ELR (cell line): ENCODE measurements at regions not wholly inside any gene's neighbourhood (a gene's known extent, or its start where the extent isn't known, plus 50 kb on each side); places are given as distances from the start of the nearest gene placed in this dataset.
"Not testable (repeated sequence)": the region's sequence is repeated elsewhere in the genome, so short reads cannot be mapped to it uniquely, and the experiment has no call there.

ENCODE experiments used
- DNase-seq: peaks from one replicate; pipeline ENCODE4 v3.0.0-alpha.2; 2015; ENCODE audit warnings: low read depth

DNA sequence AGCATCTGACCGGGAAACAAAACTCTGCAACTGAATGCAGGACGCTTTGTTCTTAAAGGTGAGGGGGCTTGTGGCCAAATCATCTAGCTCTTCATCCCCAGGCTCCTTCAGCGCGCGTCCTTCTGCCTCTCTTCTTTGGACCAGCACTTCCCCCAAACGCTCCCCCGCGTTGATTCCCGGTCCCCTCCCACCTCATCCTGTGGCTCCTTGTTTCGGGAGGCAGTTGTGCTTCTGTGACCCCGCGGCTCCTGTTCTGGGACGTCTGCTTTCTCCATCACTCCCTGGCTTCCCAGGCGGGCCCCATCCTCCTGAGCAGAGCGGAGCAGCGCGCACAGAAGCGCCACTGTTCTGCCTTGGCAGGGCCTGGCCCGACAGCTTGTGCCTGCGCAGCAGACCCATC is 109.7 kb upstream of the ZNG1E start:
- not testable (repeated sequence) for DNase-seq

DNA sequence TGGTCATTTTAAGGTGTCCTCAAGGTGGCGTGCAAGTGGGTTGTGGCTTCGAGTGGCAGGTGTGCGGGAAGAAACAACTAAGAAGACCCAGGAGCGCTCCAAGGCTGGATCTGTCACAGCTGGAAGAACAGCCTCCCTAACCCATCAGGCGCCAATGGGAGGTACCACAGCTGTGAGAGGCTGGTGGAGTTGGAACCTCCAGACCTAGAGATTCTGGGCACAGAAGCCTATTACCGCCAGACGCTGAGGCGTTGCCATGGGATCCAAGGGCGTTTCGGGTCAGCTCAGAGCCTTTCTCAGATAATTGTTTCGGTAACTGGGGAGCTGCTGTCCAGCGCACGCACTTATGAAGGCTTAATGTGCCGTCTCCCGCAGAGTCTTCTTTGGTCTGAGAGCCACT is 156.7 kb upstream of the ZNG1E start:
- DNase-seq: not testable (repeated sequence)

DNA sequence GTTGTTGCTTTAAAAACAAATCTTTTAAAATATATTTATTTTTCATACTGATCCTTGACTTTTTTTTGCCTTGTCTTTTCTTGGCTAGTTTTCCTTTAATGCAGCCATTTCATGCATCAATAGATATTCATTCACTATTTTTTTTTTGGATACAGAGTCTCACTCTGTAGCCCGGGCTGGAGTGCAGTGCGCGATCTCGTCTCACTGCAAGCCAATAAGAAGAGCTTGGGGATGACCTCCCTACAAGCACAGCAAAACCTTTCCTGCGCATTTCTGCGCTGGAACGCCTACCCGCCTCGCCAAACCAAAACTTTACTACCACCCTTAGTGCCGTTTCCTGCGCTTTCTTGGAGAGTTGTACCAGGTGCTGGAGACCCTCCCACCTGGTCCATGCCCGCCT is 161.3 kb upstream of the ZNG1E start:
- not testable (repeated sequence) for DNase-seq

DNA sequence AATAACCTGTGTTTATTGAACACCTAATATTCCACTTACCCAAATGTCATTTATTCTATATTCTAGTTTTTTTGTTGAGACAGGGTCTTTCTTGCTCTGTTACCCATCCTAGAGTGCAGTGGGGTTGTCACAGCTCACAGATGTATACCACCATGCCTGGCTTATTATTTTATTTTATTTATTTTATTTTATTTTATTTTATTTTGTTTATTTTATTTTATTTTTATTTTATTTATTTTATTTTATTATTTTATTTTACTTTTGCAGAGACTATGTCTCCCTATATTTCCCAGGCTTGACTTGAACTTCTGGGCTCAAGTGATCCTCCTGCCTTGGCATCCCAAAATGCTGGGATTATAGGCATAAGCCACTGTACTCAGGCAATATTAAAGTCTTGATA is 167.8 kb upstream of the ZNG1E start:
- not testable (repeated sequence) for DNase-seq

DNA sequence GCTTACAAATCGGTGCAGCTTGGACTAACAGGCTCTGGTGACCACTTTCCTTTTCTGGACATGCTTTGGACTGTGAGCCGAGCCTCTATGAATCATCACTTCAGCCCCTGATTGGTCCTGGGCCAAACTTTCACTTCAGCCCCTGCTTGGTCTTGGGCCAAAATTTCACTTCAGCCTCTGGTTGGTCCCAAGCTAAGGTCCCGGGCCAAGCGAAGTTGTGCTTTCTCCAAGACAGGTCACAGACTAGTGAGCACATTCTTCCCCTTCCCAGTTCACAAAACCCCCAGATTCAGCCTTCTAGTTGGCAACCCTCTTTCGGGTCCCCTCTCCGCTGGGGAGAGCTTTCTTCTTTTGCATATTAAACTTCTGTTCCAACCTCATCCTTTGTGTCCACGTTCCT is 171.0 kb upstream of the ZNG1E start:
- DNase-seq: not testable (repeated sequence)

DNA sequence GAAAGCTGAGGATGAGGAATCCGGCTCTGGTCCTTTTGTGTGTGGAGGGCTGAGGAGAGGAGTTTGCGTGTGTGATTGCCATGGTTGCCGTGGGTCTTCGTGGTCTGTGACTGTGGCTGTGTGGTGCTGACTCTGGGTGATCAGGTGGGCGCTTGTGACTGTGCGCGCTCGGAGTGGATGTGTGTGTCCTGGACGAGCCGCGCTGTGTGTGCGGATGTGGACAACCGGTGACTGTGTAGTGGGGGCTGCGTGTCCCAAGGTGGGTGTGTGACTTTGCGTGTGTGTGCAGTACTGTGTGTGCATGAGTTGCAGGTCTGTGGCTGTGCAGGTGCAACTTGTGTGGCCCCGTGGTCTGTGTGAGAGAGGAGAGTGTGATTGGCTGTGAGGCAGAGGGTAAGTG is 172.0 kb upstream of the ZNG1E start:
- not testable (repeated sequence) for DNase-seq

DNA sequence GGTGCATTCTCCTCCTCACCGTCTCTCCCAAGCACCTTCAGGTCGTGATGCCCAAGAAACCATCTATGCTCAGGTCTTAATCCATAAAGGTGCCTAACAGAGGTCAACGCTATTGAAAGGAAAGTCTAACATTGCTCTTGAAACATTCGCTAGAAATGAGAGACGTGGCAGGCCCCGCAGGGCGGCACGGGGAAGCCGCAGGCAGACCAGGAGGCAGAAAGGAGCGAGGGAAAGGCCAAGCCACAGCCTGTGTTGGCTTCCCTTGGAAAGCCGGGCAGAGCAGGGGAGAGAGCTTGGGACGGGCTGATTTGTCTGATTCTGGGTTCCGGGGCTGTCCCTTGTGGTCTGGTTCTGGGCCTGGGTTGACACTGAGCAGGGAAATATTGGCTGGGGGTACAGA is 192.8 kb upstream of the ZNG1E start:
- DNase-seq: not testable (repeated sequence)

DNA sequence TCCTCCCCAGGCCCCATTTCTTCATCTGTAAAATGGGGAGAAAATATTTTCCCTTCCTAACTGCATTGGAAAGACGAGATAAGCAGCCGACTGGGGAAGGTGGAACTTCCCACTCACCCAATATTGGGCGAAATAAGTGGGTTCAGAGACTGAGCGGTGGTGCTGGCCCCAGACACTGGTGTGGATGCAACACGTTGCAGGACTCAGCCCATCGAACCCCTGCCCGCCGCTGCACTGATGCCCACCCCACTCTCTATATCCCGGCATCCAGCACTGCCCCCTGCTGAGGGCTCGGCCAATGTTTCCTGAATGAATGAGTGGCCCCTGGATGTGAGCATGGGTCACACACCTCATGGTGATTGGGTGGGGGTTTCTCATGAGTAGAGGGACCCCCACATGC is 194.4 kb upstream of the ZNG1E start:
- not testable (repeated sequence) for DNase-seq

DNA sequence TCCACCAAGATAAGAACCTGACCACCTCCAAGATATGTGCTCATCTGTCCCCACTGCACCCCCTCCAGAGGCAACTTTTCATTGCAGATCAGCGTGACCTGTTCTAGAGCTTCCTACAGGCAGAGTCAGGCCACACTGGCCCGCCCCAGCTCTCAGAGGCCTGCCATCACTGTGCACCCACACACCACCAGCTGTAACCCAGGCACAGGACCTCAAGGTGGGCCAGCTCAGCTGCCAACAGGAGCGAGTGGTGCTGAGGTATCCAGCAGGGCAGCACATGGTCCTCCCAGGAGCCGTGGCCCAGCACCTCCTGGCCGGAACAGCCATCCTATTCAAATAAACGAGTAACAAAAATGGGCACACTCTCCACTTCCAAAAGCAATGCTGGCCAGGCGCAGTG is 189.9 kb upstream of the FOXD4L5 start:
- DNase-seq: not testable (repeated sequence)

DNA sequence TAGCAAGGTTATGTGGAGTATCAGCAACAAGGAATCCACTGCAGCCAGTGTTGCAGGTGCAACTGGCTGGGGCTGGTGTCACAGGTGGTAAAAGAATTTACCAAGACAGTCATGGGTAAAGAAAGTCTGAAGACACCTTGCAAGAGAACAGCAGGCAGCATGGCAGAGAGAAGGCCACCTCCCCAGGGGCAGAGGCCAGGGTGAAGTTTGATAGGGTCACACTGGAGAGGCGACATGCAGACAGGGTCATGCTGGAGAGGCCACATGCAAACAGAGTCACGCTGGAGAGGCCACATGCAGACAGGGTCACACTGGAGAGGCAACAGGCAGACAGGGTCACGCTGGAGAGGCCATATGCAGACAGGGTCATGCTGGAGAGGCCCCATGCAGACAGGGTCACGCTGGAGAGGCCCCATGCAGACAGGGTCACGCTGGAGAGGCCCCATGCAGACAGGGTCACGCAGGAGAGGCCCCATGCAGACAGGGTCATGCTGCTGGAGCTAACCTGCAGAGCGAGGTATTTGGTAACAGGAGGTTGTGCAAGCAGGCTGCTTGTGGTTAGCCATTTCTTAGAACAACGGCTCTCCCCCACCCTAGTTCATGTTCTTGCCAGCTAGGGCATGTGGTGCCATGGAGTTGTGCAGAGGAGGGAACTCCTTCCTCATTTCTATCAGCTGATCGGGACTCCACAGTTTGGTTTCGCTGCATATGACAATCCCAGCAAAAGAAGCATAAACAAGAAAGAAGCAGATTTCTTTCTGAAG is 188.2 kb upstream of the FOXD4L5 start:
- DNase-seq: not testable (repeated sequence)

DNA sequence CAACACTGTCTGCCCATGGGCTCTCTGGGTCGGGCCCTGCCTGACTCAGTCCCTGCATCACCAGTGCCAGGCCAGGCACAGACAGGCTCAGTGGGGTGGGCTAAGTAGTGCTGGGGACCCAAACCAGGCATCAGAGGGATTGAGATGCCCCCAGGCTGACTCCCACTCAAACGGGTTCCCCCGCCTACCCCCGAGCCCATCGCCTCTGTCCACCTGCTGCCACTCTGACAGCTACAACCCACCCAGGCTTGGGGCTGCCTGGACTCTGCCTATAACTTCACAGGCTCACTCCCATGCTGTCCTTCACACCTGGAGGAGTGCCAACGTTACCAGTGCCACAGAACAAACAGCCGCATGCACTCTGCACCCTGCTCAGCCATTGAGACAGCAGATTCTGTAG is 186.1 kb upstream of the FOXD4L5 start:
- DNase-seq: not testable (repeated sequence)

DNA sequence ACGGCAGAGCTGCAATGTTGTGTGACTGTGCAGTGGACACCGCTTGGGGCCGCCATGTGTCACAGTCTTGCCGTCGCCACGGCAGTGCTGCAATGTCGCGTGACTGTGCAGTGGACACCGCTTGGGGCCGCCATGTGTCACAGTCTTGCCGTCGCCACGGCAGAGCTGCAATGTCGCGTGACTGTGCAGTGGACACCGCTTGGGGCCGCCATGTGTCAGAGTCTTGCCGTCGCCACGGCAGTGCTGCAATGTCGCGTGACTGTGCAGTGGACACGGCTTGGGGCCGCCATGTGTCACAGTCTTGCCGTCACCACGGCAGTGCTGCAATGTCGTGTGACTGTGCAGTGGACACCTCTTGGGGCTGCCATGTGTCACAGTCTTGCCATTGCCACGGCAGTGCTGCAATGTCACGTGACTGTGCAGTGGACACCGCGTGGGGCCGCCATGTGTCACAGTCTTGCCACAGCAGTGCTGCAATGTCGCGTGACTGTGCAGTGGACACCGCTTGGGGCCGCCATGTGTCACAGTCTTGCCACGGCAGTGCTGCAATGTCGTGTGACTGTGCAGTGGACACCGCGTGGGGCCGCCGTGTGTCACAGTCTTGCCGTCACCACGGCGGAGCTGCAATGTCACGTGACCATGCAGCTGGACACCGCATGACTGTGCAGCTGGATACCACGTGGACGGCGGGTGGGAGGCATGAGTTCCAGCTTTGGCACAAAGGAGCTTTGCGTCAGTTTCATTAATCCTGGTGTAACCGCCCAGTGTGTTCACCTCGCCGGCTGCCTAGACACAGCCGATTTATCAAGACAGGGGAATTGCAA is 182.1 kb upstream of the FOXD4L5 start:
- DNase-seq: not testable (repeated sequence)

DNA sequence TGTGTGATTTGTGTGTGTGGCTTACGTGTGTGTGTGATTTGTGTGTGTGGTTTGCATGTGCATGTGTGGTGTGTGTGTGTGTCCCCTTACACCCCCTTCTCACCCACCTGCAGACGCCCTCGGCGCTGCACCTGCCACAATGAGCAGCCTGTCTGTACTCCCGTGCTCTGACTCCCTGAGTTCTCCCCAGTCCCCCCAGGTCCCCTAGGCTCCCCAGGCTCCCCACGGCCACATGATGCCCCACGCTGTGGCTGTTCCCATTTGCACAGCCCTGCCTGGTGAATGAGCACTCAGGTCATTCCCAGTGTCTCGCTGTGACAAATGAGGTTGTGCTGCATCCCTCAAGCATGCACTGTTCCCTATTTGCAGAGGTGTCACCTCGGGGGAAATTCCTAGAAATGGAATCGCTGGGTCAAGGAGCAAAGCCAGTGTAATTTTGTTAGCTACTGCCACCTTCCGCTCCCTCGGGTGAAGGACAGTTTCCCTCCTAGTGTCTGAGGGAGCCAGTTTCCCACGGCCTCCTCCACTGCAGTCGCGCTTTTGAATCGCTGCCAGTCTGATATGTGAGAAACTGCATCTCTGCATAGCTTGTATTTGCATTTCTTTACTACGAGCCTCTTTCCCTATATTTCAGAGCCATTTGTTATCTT is 180.4 kb upstream of the FOXD4L5 start:
- DNase-seq: not testable (repeated sequence)

DNA sequence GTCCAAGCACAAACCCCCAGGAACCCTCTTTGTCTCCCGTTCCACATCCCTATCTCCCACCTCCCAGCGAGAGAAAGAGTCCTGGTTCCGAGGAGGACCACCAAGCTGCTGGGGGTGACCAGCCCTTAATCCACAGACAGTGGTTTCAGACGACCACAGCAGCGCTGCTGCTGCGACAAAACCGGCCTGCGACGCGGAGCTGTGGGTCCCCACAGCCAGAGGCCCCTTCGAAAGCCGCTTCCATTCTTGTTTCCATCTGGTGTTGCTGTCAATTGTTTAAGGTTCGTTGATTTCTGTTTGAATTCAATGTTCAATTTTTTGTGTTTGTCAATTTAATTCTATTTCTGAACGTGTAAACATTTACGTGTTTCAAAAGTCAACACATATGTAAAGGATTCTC is 177.5 kb upstream of the FOXD4L5 start:
- DNase-seq: not testable (repeated sequence)

DNA sequence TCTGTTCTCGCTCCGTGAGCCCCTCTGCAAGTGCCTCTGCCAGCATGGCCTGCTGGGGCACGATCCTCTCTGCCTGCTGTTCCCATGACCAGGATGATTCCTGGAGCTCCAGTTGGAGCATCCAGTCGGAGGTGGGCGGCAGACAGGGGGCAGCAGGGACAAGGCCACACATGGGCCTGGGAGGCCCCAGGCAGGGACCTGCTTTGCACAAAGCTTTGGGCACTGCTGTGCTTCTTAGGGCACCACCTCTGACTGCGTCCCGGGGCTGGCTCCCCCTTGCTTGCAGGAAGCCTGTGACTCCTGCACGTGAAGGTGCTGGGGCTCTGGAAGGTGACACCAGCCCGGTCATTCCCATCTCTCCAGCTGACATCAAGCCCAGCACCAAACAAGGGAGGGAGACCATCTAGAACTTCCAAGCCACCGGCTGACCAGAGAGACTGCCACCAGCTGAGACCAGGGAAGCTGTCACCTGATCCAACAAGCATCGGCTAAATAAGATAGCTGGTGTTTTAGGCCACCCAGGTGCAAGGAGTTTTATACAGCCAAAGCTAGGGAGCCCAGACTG is 174.8 kb upstream of the FOXD4L5 start:
- no peak for DNase-seq

DNA sequence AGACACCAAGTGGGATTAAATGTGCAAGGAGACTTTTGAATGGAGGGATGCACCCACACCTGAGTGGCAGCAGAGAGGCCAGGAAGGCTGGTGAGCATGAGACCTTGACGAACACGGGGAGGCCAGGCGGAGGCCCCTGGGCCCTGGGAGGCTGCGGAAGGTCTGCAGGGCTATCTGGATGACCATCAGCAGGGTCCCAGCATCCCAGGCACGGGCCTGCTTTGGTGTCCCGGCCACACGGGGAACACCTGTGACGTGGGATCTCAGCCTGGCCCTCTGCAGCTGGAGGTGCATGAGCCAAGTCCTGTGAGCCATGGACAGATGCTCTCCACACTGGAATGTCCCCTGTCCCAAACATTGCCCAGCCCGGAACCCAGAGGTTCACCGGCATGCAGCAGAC is 174.0 kb upstream of the FOXD4L5 start:
- DNase-seq: no peak

DNA sequence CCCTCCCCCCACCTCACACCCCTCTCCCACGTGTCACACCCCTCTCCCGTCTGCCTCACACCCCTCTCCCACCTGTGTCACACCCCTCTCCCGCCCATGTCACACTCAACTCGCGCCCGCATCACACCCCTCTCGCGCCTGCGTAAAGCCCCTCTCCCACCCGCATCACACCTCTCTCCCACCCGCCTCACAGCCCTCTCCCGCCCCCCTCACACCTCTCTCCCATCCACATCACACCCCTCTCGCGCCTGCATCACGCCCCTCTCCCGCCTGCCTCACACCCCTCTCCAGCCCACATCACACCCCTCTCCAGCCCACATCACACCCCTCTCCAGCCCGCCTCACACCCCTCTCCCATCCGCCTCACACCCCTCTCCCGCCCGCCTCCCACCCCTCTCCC is 173.5 kb upstream of the FOXD4L5 start:
- no peak for DNase-seq

DNA sequence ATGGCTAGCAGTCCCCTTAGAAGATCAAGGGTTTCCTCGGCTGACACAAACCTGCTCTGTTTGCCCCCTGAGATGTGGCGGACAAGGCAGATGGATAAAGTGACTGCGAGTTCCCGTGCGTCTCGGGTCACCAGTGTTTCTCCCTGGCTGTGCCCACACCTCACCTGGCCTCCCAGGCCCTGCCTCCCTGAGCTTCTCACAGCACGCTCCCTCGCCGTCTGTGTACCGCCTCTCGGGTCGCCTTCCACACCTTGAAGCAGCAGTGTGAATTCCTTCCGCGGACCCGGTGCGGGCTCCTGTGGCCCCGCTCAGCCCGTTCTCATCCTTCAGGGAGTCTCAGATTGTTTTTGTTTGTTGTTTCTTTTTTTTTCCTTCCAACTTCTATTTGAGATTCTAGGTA is 172.0 kb upstream of the FOXD4L5 start:
- DNase-seq: not testable (repeated sequence)

DNA sequence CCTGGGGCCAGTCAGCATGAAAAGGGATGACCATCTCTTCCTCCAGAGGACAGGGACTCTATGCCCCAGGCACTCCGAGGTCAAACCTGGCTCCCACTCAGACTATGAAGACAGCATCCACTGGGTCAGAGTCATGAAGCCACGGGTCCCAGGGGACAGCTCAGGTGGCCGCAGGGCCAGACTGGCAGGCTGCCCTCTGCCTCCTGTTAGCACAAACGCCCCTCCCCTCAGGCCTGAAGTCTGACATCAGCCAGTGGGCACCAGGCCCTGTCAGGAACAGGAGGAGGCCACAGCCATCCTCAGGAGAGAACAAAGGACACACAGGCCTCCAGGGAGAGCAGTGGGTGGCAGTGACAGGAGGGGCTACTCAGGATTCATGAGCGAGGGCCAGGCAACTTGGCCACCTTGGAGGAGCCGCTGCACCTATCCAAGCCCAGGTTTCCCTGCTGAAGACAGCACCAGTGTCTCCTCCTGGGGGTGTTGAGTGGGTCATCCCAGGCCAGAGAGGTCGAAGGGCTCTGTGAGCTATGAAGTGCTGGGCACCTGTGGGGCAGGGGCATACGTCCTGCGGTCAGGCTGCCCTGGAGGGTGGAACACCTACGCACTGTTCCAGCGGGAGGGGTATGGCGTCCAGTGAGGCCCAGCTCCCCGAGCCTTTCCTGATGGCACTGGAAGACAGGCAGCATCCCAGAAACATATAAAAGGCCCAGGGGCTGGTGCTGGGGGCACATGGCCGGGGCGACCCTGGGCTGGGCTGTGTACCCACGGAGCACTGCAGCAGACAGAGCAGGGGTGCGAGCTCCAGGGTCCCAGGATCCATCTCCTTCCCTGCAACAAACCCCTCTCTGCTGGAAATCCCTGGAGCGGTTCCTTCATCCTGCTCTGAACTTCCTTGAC is 171.0 kb upstream of the FOXD4L5 start:
- DNase-seq: not testable (repeated sequence)

DNA sequence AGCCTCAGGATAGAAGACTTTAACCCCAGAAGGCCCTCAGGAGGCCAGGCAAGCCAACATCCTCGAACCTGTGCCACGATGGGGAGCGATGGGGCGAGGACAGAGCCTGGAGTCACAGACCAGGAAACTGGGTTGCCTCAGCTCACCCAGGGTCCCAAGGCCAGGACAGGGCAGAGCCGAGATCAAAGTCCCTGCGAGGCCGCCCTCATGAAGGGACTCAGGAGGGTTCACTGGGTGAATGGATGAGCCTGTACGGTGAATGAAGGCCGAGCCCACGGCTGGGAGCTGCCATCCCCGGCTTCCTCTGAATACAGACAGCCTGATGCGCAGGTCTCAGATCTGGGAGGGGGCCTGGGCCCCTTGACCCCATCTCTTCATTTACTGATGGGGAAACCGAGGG is 170.1 kb upstream of the FOXD4L5 start:
- not testable (repeated sequence) for DNase-seq

DNA sequence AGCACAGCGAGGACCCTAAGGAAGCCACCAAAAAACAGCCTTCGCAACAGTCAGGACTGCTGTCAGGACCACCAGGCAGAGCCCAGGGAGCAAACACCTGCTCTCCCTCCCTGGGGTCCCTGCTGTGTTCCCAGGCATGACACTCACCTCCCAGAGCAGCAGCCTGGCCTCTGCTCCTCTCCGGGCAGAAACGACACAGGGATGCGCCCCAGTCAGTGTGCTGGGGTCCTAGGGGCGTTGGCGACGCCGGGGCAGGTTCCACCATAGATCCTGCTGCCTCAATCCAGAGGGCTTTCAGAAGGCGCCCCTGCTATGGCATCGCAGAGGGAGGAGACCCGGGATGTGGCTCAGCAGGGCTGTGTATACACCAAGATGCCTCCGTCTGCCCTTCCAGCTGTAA is 169.7 kb upstream of the FOXD4L5 start:
- not testable (repeated sequence) for DNase-seq
